ENCODE measurements at regions not wholly inside any gene's neighbourhood (a gene's known extent, or its start where the extent isn't known, plus 50 kb on each side); places are given as distances from the start of the nearest gene placed in this dataset.

DNA sequence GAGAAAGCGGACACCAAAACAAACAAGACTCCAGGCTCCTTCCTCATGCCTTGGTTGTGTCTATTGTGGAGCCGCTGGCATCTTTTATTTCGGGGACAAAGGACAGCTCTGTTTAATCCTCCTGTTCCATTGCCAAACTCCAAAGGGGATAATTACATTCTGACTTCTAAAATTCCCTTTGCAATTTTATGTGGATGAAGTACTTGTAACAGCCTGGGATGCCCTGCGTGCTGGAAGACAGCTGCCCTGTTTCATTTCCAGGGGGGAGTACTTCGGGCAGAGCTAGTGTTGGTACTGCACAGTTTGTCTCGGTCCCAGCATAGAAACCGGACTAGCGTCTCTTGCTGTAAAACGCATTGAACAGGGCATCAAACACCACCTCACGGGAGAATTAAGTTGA, 90.9 kb downstream of the BAMBI start:
- TF ChIP-seq, protein P1, sequence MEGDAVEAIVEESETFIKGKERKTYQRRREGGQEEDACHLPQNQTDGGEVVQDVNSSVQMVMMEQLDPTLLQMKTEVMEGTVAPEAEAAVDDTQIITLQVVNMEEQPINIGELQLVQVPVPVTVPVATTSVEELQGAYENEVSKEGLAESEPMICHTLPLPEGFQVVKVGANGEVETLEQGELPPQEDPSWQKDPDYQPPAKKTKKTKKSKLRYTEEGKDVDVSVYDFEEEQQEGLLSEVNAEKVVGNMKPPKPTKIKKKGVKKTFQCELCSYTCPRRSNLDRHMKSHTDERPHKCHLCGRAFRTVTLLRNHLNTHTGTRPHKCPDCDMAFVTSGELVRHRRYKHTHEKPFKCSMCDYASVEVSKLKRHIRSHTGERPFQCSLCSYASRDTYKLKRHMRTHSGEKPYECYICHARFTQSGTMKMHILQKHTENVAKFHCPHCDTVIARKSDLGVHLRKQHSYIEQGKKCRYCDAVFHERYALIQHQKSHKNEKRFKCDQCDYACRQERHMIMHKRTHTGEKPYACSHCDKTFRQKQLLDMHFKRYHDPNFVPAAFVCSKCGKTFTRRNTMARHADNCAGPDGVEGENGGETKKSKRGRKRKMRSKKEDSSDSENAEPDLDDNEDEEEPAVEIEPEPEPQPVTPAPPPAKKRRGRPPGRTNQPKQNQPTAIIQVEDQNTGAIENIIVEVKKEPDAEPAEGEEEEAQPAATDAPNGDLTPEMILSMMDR (IDR thresholded peaks at IDR 0.05) = no peak
- TF ChIP-seq SIN3A (IDR thresholded peaks at IDR 0.05; ENCODE audit: borderline replicate concordance, insufficient read depth, low read depth, low read length) (no peak), TCF7L2 (IDR thresholded peaks at IDR 0.05; ENCODE audit: low read depth, low read length) (no peak), POLR2AphosphoS5 (IDR thresholded peaks at IDR 0.05; ENCODE audit: low read depth, low read length) (no peak)

All from Panc1 (cell line).